22Rv1 (cell line): ENCODE measurements at regions not wholly inside any gene's neighbourhood (a gene's known extent, or its start where the extent isn't known, plus 50 kb on each side); places are given as distances from the start of the nearest gene placed in this dataset.
"Not testable (repeated sequence)": the region's sequence is repeated elsewhere in the genome, so short reads cannot be mapped to it uniquely, and the experiment has no call there.

Source experiments
- H3K27ac ChIP-seq: fragments of 450-650 bp; 2 replicates; pipeline ENCODE4 v1.5.1; 2017
- CTCF ChIP-seq: fragments of 450-650 bp; IDR thresholded peaks from 2 replicates; pipeline ENCODE4 v1.5.1; 2017; ENCODE audit warnings: mild to moderate bottlenecking
- ZFX ChIP-seq: fragments of 450-650 bp; IDR thresholded peaks from 2 replicates; pipeline ENCODE4 v1.6.1; 2017; ENCODE audit warnings: antibody characterized with exemption, borderline replicate concordance

GRCh38 chr10:120051671-120052070 lies 159.1 kb downstream of the SEC23IP start:
- H3K27ac ChIP-seq, result no peak overlapping the region
- TF ChIP-seq ZFX (no peak), CTCF (no peak)

- H3K27ac ChIP-seq, result no peak overlapping the region
- no peak for TF ChIP-seq ZFX
- TF ChIP-seq CTCF, result no peak
These were observed 160.6 kb downstream of the SEC23IP start for GRCh38 chr10:120052964-120053702.

GRCh38 chr10:120059790-120060189 lies 167.3 kb downstream of the SEC23IP start:
- H3K27ac ChIP-seq, result not testable (repeated sequence)

GRCh38 chr10:120067427-120067826 lies 174.9 kb downstream of the SEC23IP start:
- H3K27ac ChIP-seq, result no peak overlapping the region
- TF ChIP-seq CTCF (no peak), ZFX (no peak)

- H3K27ac ChIP-seq, result no peak overlapping the region
These were observed 177.2 kb downstream of the SEC23IP start for GRCh38 chr10:120069700-120070099.

GRCh38 chr10:120075349-120075748 lies 182.8 kb downstream of the SEC23IP start:
- no peak overlapping the region for H3K27ac ChIP-seq
- no peak for TF ChIP-seq ZFX
- no peak for TF ChIP-seq CTCF

More at GRCh38 chr10:120069700-120070099, 177.2 kb downstream of the SEC23IP start:
- TF ChIP-seq ZFX (no peak), CTCF (no peak)

- TF ChIP-seq ZFX (no peak), CTCF (no peak)
- H3K27ac ChIP-seq, result no peak overlapping the region
These were observed 184.6 kb downstream of the SEC23IP start for GRCh38 chr10:120076996-120077706.
